HG02943 (cell line): ENCODE measurements at regions not wholly inside any gene's neighbourhood (a gene's known extent, or its start where the extent isn't known, plus 50 kb on each side); places are given as distances from the start of the nearest gene placed in this dataset.
"Not testable (repeated sequence)": the region's sequence is repeated elsewhere in the genome, so short reads cannot be mapped to it uniquely, and the experiment has no call there.

Experiments used
- ATAC-seq: cut with Tn5 transposase; IDR thresholded peaks from one replicate; pipeline ENCODE4 v1.9.1; 2021; ENCODE audit warnings: mild to moderate bottlenecking, low read depth, moderate library complexity; ENCODE audit not compliant: unreplicated experiment

GRCh38 chr2:17160594-17160993 is 357.6 kb downstream of the RAD51AP2 start:
- ATAC-seq, result peak; percentile 83

DNA sequence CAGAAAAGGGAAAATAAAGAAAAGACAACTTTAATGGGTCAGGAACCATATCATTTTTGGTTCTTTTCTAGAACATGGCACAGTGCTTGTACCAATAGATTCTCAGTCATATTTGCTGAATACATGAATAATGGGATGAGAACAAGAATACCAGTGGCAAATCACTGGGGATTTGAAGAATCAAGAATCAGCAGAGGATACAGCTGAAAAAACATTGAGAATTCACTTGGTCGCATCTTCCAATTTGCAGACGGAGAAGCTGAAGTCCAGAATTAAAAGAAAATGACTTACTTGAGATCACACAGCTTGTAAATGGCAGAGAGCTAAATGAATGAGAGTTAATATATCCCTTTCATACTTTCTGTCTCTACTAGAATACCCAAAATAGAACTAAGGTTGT is 362.2 kb downstream of the RAD51AP2 start:
- ATAC-seq, result no peak

DNA sequence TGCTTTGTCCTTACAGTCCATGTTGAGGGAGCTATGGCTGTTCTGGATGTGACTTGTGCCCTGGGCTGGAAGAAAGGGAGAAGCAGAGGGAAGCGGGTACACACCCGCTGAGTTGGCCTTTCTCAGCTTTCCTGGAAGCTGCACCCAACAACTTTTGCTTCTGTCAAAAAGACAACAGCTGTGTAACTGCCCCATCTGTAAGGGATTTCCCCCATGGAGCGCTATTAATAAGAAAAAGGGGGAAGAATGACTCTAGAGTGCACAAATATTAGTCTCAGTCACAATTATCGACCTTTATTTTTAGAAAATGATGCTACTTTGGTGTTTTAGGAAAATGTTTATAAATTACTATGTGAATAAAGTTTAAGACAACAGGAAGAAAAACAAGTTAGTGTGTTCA is 368.3 kb downstream of the RAD51AP2 start:
- ATAC-seq, result no peak

GRCh38 chr2:17148407-17149145 is 369.7 kb downstream of the RAD51AP2 start:
- no peak for ATAC-seq

DNA sequence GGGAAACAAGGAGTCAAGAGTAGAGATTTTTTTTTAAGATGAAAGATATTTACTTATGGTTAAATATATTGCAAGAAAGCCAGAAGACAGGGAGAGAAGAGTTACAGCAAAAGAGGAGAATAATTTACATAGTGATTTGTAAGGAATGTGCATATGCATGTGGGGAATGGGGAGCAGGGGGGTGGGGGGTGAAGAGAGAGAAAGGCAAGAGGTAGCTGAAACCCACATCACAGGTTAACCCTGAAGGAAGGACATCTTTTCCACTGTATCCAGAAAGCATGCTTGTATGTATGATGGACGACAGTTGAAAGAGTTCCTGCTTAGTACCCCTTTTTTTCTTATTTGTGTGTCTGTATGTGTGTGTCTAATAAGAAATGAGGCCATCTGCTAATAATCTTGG is 371.9 kb downstream of the RAD51AP2 start:
- no peak for ATAC-seq

DNA sequence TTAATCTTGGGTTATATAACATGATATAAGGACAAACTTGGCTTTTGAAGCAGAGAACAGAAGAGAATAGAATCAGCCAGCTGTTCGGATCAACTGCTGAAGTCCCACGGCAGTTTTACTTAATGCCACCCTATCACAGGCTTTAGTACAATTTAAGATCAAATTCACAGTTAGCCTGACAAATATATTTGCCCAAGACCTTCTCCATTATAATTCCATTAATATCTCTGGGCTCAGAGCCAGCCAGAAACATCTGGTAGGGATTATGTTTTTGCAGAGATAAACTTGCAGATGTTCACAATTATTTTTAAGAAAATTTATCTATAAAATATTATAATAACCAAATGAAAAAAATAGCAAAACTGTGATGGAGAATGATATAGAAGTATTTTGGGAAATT is 381.4 kb downstream of the RAD51AP2 start:
- no peak for ATAC-seq

DNA sequence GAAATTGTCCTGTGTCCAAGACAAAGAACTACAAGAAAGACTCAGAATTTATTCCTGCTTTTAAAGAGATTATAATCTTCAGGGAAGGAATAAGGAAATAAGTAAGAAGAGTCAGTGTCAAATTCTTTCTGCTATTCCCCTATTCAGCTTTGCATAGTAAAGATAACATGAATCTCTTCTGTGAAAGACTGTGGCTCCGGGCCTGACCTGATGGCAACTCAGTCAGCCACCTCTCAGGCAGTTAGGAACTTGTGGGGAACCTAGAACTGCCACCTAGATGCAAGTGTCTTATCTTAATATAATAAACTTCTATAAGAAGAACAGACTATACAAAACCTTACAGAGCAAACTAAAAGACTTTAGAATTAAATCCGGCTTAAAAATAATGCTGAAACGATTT is 382.0 kb downstream of the RAD51AP2 start:
- ATAC-seq, result no peak

DNA sequence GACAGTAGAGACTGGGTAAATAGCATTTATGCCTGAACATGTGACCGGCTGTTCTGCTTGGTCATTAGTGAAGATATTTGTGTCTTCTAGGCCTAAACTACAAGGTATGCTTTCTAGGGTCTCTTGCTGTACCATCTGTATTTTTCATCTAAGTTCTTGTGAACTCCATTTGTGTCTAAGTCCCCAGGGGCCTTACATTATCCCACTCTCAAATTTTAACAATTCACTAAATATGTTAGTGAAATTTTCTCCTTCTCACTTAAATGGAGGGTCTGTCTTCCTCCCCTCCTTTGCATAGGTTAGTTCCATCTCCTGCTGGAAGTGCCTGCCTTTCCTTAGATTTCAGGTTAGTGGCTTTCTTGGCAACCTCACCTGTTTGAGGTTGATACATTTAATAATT is 382.6 kb downstream of the RAD51AP2 start:
- no peak for ATAC-seq

DNA sequence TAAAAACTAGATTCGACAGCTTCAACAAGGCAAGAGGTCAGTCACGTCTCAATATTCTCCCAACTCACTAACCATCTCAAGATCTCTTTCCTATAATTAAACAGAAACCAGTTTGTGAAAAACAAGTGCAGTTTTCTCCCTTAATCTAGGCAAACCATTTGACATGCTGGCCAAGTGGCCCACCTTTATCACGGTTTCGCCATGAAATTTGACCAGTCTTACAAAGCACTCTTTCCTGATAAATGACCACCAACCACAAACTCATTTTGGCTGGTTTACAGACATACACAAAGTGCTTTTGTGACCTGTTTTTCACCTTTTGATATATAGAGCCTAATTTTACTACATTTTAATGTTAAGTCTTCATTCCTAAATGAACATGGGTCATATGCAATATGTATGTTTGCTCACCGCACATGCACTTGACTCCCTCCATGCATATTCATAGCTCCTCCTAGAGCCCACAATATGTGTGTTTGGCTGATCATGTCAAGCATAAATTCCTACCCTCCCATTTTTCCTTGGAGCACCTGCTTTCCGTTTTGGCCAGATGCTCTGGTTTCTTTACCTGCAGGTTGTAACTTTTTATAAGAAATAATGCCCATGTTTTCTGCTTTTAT is 385.1 kb downstream of the RAD51AP2 start:
- no peak for ATAC-seq

DNA sequence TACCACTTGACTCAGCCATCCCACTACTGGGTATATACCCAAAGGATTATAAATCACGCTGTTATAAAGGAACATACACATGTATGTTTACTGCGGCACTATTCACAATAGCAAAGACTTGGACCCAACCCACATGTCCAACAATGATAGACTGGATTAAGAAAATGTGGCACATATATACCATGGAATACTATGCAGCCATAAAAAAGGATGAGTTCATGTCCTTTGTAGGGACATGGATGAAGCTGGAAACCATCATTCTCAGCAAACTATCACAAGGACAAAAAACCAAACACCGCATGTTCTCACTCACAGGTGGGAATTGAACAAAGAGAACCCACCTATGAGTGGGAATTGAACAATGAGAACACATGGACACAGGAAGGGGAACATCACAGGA is 387.6 kb downstream of the RAD51AP2 start:
- not testable (repeated sequence) for ATAC-seq

GRCh38 chr2:17125989-17126620 is 392.1 kb downstream of the RAD51AP2 start:
- no peak for ATAC-seq

DNA sequence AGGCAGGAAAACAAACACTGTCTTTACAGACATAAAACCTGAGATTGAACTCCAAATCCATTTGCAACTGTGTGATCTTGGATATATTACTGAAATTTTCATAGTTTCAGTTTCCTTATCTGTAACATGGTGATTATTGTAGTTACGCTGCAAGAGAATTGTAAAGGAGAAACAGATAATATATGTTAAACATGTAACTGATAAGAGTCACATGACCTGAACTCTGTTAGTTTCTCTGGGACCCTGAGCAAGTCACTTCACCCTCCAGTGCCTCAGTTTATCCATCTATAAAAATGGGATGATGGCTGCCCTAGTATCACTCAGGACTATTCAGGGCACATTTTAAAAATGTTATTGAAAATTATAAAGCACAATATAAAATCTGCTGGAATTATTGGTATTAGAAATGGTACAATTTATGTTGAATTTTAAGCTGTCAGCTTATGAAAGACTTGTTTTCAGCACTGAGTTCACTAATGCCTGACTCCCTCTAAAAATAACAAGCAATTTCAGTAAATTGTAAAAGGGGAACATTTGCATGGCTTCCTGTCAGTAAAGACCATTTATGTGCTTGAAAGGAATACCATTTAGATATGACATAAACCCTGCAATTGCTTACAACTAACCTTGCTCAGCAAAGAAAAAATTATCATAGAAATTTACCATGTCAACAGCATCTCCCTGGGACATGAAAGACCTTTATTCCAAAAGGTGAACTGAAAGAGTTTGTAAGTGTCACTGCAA is 393.5 kb downstream of the RAD51AP2 start:
- no peak for ATAC-seq

DNA sequence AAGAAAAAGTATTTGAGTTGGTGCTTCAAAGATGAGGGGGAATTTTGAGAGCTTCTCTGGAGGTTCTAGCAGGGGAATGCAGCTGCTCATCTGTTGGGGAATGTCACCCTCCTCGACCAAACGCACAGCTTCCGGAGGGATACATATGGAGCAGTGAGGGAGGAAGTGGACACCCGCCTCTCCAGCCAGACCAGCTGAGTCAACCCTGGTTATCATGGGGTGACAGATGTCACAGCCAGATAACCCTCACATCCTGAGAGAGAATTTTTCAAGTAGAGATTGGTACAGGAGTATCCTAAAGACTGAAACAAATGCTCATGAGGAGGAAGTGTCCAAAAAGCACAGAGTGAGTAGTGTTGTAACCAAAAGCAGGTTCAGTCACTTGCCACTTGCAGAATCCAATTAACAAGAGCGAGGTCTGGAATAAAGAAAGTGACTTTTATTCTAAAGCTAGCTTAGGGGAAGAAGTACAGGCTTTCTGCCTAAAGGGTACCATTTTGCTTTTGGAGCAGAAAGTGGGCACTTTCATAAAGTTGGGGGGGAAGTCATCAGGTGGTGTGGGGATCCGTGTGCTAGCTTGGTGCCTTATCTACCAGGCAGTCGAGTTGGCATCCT is 395.2 kb downstream of the RAD51AP2 start:
- ATAC-seq, result no peak

DNA sequence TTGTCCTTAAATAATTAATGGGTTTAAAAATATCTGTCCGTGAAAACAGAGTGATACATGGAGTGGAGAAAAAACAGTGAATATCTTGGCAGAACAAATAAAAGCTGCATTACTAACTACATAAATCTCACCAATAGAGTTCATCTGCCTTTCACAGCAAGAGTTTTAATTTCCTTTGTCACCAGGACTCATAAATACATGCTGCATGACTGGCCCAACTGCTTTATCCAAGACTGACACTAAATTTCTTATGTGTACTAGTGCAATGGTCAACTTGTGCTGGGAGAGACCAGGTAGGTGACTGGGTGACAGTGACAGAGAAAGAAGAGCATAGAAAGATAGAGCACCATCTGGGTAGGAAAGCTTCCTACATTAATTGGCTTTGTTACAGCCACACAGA is 402.8 kb downstream of the RAD51AP2 start:
- ATAC-seq, result no peak

GRCh38 chr2:17115042-17115441 is 403.2 kb downstream of the RAD51AP2 start:
- ATAC-seq, result no peak

DNA sequence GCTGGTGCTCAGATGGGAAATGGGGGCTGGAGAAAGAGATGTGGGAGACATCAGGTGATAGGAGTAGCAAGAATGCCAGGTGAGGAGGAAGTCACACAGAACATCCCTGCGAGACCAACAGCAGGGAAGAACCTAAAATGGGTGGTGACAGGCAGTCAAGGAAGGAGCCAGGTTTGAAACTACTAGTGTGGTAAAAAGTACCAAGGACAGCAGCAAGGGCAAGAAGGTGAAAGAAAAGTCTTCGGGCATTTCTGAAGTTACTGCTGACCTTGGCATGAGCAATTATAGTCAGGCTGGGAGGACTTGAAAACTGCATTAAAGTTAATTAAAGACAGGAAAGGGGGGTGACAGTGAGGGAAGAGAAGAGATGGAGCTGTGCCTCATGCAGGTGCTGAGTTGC is 410.4 kb downstream of the RAD51AP2 start:
- ATAC-seq, result no peak

- no peak for ATAC-seq
These were observed 411.1 kb downstream of the RAD51AP2 start for GRCh38 chr2:17107151-17107550.

GRCh38 chr2:17106418-17106817 is 411.8 kb downstream of the RAD51AP2 start:
- no peak for ATAC-seq

DNA sequence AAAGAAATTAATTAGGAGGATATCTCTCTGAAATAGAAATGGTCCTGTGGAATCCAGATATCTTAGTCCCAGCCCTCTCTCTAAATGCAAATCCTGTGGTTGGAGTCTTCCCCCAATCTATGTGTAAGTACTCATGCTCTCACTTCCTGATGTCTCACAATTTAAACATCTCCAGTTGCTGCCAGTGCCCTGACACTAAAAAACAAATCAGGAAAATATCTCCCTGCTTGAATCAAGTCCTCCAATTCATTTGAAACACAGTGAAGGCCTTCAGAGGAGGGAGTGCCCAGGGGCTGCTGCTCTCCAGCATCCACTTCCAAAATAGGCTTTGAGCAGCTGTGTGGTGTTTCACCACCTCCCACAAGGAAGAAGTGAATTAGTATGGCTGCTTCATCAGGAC is 413.8 kb downstream of the RAD51AP2 start:
- ATAC-seq, result peak; percentile 73

DNA sequence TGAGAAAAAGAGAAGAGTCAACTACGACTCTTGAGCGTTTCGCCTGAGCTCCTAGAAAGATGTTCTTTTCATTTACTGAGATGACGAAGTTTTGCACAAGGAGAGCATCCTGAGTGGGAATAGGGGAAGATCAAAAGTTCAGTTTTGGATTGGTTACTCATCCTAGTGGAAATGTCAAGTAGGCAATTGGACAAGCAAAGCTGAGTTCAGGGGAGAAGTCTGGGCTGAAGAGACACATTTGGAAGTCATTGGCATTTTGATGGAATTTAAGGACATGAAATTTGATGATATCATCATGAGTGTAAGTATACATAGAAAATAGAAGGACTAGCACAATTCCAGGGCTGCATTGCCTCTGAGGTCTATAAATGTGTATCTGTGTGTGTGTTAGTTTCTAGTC is 416.6 kb downstream of the RAD51AP2 start:
- ATAC-seq, result no peak

GRCh38 chr2:17101091-17101490 is 417.1 kb downstream of the RAD51AP2 start:
- ATAC-seq, result no peak
